GM12878 (cell line): ENCODE measurements at regions not wholly inside any gene's neighbourhood (a gene's known extent, or its start where the extent isn't known, plus 50 kb on each side); places are given as distances from the start of the nearest gene placed in this dataset.

Experiments
- ATAC-seq: fragments of 200-7000 bp; cut with Tn5 transposase; 3 replicates; pipeline ENCODE4 v1.9.1; 2020; ENCODE audit warnings: mild to moderate bottlenecking, moderate library complexity
- BruUV-seq: library from RNA; stranded (reverse); fragments of 400-500 nt; replicated peaks from 2 replicates; lab custom pipeline; 2021; lab: Mats Ljungman, UMichigan
- CTCF ChIA-PET: fragments of 300-600 bp; sonication (Branson Sonifier 250); formaldehyde crosslinking; extraction: SDS; loops from one replicate; lab custom pipeline; 2021; ENCODE audit warnings: inconsistent platforms; lab: Yijun Ruan, JAX
- POLR2A ChIA-PET: fragments of 350-600 bp; formaldehyde crosslinking; extraction: SDS; loops from one replicate; lab custom pipeline; 2021; ENCODE audit warnings: inconsistent platforms; lab: Charles Lee
- RAD21 ChIA-PET: fragments of 300-600 bp; sonication (Branson Sonifier 250); formaldehyde crosslinking; loops from one replicate; lab custom pipeline; 2023; ENCODE audit warnings: antibody characterized with exemption; ENCODE audit not compliant: unreplicated experiment; lab: Charles Lee
- SMC1A ChIA-PET: fragments of 300-600 bp; sonication (Branson Sonifier 250); formaldehyde crosslinking; loops from one replicate; lab custom pipeline; 2023; ENCODE audit not compliant: unreplicated experiment, uncharacterized antibody; lab: Charles Lee
- DNase-seq: peaks from one replicate; pipeline ENCODE4 v3.0.0-alpha.2; 2011; ENCODE audit warnings: low read depth, low spot score
- FAIRE-seq: peaks from 3 replicates; lab custom pipeline; 2011; peaks lifted over from hg19 to GRCh38; lab: Jason Lieb, UNC
- H2AFZ ChIP-seq: 2 replicates; pipeline ENCODE4 v1.6.0; 2011; ENCODE audit warnings: low read depth, low read length, control low read depth; ENCODE audit not compliant: control insufficient read depth
- H3K27ac ChIP-seq: 2 replicates; pipeline ENCODE4 v1.5.1; 2011; ENCODE audit warnings: control low read depth; ENCODE audit not compliant: control insufficient read depth, insufficient read depth
- H3K27me3 ChIP-seq, 2 experiments: replicated peaks in 1 of 2; 2 replicates each; pipeline versions ENCODE4 v1.6.0 to v1.6.1; 2011; ENCODE audit warnings: low read length in 1 of 2; ENCODE audit not compliant: control insufficient read depth in 2 of 2, insufficient read depth in 2 of 2
- H3K36me3 ChIP-seq, 2 experiments: 2 replicates each; pipeline ENCODE4 v1.5.1; 2011; ENCODE audit warnings: low read length in 1 of 2; ENCODE audit not compliant: control insufficient read depth in 2 of 2, insufficient read depth in 2 of 2
- H3K4me1 ChIP-seq: 2 replicates; pipeline ENCODE4 v1.6.1; 2011; ENCODE audit warnings: mild to moderate bottlenecking, low read length, moderate library complexity, mixed read lengths; ENCODE audit not compliant: control insufficient read depth, insufficient read depth
- H3K4me2 ChIP-seq: 2 replicates; pipeline ENCODE4 v1.6.0; 2011; ENCODE audit warnings: control low read depth; ENCODE audit not compliant: control insufficient read depth, insufficient read depth
- H3K4me3 ChIP-seq: fragments of 200-600 bp; sonication (generic); 2 replicates; pipeline ENCODE4 v1.5.1; 2016
- H3K79me2 ChIP-seq: 2 replicates; pipeline ENCODE4 v1.6.0; 2011; ENCODE audit warnings: low read length; ENCODE audit not compliant: control insufficient read depth, insufficient read depth
- H3K9ac ChIP-seq: 2 replicates; pipeline ENCODE4 v1.8.0; 2011; ENCODE audit warnings: low read length, control low read depth, mixed read lengths; ENCODE audit not compliant: control insufficient read depth, insufficient read depth
- H3K9me3 ChIP-seq: replicated peaks from 3 replicates; pipeline ENCODE4 v1.5.1; 2011; ENCODE audit warnings: mild to moderate bottlenecking, low read length; ENCODE audit not compliant: control insufficient read depth, insufficient read depth
- H4K20me1 ChIP-seq: 2 replicates; pipeline ENCODE4 v1.6.0; 2011; ENCODE audit not compliant: control insufficient read depth, insufficient read depth
- ASH2L ChIP-seq: fragments of 300-600, 200-600 bp; sonication (generic); IDR thresholded peaks from 2 replicates; pipeline ENCODE4 v1.6.1; 2017; ENCODE audit warnings: low read depth, mild to moderate bottlenecking, borderline replicate concordance
- ATF3 ChIP-seq: IDR thresholded peaks from 2 replicates; pipeline ENCODE4 v1.6.1; 2011; ENCODE audit warnings: low read depth, mild to moderate bottlenecking, low read length, moderate library complexity, borderline replicate concordance; ENCODE audit errors: extremely low read depth
- BMI1 ChIP-seq: fragments of 450-650 bp; IDR thresholded peaks from 2 replicates; pipeline ENCODE4 v1.6.1; 2016; ENCODE audit warnings: mild to moderate bottlenecking, moderate library complexity, borderline replicate concordance
- IKZF2 ChIP-seq, 2 experiments: fragments of 450-650 bp; IDR thresholded peaks; 2 replicates each; pipeline ENCODE4 v1.6.1; 2017; ENCODE audit warnings: mild to moderate bottlenecking in 2 of 2, moderate library complexity in 2 of 2
- MTA3 ChIP-seq: IDR thresholded peaks from 2 replicates; pipeline ENCODE4 v1.6.1; 2012; ENCODE audit warnings: low read length, inconsistent platforms, borderline replicate concordance
- MXI1 ChIP-seq: fragments of 150-350 bp; IDR thresholded peaks from 2 replicates; pipeline ENCODE4 v1.6.1; 2011; ENCODE audit warnings: low read depth, mild to moderate bottlenecking, inconsistent platforms, low read length, improper control_type of control experiment
- NR2C2 ChIP-seq: IDR thresholded peaks from 2 replicates; pipeline ENCODE4 v1.6.1; 2011; ENCODE audit warnings: borderline replicate concordance, low read depth; ENCODE audit not compliant: control insufficient read depth, insufficient read length
- PAX5 ChIP-seq: IDR thresholded peaks from 2 replicates; pipeline ENCODE4 v1.6.1; 2011; ENCODE audit warnings: low read depth, low read length, borderline replicate concordance
- PML ChIP-seq: IDR thresholded peaks from 2 replicates; pipeline ENCODE4 v1.6.1; 2012; ENCODE audit warnings: low read length, inconsistent platforms
- POLR2AphosphoS2 ChIP-seq: IDR thresholded peaks from 2 replicates; pipeline ENCODE4 v1.6.1; 2011; ENCODE audit warnings: low read depth, mild to moderate bottlenecking, low read length, improper control_type of control experiment, moderate library complexity
- POU2F2 ChIP-seq: IDR thresholded peaks from 3 replicates; pipeline ENCODE4 v1.6.1; 2011; ENCODE audit warnings: low read depth, mild to moderate bottlenecking, low read length, borderline replicate concordance
- RAD21 ChIP-seq: IDR thresholded peaks from 2 replicates; pipeline ENCODE4 v1.6.1; 2011; ENCODE audit warnings: mild to moderate bottlenecking, low read depth, low read length, moderate library complexity; ENCODE audit not compliant: insufficient read depth
- REST ChIP-seq: IDR thresholded peaks from 2 replicates; pipeline ENCODE4 v1.6.1; 2012; ENCODE audit warnings: mild to moderate bottlenecking, low read depth, low read length
- TBL1XR1 ChIP-seq: IDR thresholded peaks from 2 replicates; pipeline ENCODE4 v1.6.1; 2012; ENCODE audit warnings: low read depth, low read length, improper control_type of control experiment
- TCF12 ChIP-seq: IDR thresholded peaks from 2 replicates; pipeline ENCODE4 v1.6.1; 2011; ENCODE audit warnings: low read depth, mild to moderate bottlenecking, low read length
- WRNIP1 ChIP-seq: IDR thresholded peaks from 2 replicates; pipeline ENCODE4 v1.6.1; 2011; ENCODE audit warnings: low read depth, low read length, improper control_type of control experiment, borderline replicate concordance
- ZNF207 ChIP-seq: fragments of 450-650 bp; IDR thresholded peaks from 2 replicates; pipeline ENCODE4 v1.6.1; 2014; ENCODE audit warnings: antibody characterized with exemption, mild to moderate bottlenecking, borderline replicate concordance
- ZNF217 ChIP-seq: fragments of 450-650 bp; IDR thresholded peaks from 2 replicates; pipeline ENCODE4 v1.6.1; 2017; ENCODE audit warnings: antibody characterized with exemption, mild to moderate bottlenecking
- WGBS: methylation state at CpG from one replicate; pipeline ENCODE4 v1.1.6; 2016; ENCODE audit warnings: low lambda C conversion rate; ENCODE audit not compliant: insufficient replicate concordance, insufficient coverage; ENCODE audit errors: missing lambda C conversion rate; 5-methylcytosine and 5-hydroxymethylcytosine counted together
- in situ Hi-C: fragments of 300-500 bp; cut with MboI; formaldehyde crosslinking; loops from 9 replicates; pipeline ENCODE4 v1.14.3; 2018; ENCODE audit warnings: mixed read lengths
- intact Hi-C: fragments of 100-400 bp; cut with micrococcal nuclease; formaldehyde crosslinking; loops from one replicate; pipeline ENCODE4 v1.14.2; 2022; ENCODE audit not compliant: unreplicated experiment
- TF ChIP-seq, protein P1 (sequence below): fragments of 450-650 bp; IDR thresholded peaks from 2 replicates; pipeline ENCODE4 v1.6.1; 2016; ENCODE audit warnings: mild to moderate bottlenecking

- ChIA-PET POLR2A (no interaction called here), SMC1A (no interaction called here), RAD21 (no interaction called here), CTCF (no interaction called here)
- DNase-seq (no peak), FAIRE-seq (no peak), ATAC-seq (no peak)
- BruUV-seq = no TSS peak
- no peak for TF ChIP-seq NR2C2
- TF ChIP-seq ZNF207 = no peak
- TF ChIP-seq MTA3 = no peak
- TF ChIP-seq PML = no peak
- no peak for TF ChIP-seq MXI1
- no peak for TF ChIP-seq RAD21
- TF ChIP-seq POU2F2 = no peak
- no peak for TF ChIP-seq PAX5
- no peak for TF ChIP-seq POLR2AphosphoS2
- TF ChIP-seq ATF3 = no peak
- TF ChIP-seq REST = no peak
- TF ChIP-seq BMI1 = no peak
- TF ChIP-seq ZNF217 = no peak
- no peak for TF ChIP-seq TCF12
- no peak for TF ChIP-seq WRNIP1
- TF ChIP-seq IKZF2 (IDR thresholded peaks at IDR 0.05) = no peak
- no peak for TF ChIP-seq ASH2L
- TF ChIP-seq, protein P1, sequence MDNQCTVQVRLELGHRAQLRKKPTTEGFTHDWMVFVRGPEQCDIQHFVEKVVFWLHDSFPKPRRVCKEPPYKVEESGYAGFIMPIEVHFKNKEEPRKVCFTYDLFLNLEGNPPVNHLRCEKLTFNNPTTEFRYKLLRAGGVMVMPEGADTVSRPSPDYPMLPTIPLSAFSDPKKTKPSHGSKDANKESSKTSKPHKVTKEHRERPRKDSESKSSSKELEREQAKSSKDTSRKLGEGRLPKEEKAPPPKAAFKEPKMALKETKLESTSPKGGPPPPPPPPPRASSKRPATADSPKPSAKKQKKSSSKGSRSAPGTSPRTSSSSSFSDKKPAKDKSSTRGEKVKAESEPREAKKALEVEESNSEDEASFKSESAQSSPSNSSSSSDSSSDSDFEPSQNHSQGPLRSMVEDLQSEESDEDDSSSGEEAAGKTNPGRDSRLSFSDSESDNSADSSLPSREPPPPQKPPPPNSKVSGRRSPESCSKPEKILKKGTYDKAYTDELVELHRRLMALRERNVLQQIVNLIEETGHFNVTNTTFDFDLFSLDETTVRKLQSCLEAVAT = no peak
- TF ChIP-seq TBL1XR1 = no peak
- Histone ChIP-seq H4K20me1 (no peaks in the 10 kb centered on the region), H3K4me1 (no peaks in the 10 kb centered on the region), H3K9me3 (no peaks in the 10 kb centered on the region), H3K79me2 (no peaks in the 10 kb centered on the region), H2AFZ (no peak overlapping the region), H3K27ac (no peak overlapping the region), H3K9ac (no peak overlapping the region), H3K27me3 (no peaks in the 10 kb centered on the region), H3K36me3 (no peaks in the 10 kb centered on the region), H3K4me2 (no peak overlapping the region), H3K4me3 (no peak overlapping the region)
- WGBS = 0% methylated on average over 1 of the region's 1 CpG
- intact Hi-C loops = no loop called here
- in situ Hi-C loops = no loop called here
Observed at GRCh38 chr3:68186733-68187132, 532.3 kb upstream of the SUCLG2 start.
